ENCODE measurements at regions not wholly inside any gene's neighbourhood (a gene's known extent, or its start where the extent isn't known, plus 50 kb on each side); places are given as distances from the start of the nearest gene placed in this dataset.

DNA sequence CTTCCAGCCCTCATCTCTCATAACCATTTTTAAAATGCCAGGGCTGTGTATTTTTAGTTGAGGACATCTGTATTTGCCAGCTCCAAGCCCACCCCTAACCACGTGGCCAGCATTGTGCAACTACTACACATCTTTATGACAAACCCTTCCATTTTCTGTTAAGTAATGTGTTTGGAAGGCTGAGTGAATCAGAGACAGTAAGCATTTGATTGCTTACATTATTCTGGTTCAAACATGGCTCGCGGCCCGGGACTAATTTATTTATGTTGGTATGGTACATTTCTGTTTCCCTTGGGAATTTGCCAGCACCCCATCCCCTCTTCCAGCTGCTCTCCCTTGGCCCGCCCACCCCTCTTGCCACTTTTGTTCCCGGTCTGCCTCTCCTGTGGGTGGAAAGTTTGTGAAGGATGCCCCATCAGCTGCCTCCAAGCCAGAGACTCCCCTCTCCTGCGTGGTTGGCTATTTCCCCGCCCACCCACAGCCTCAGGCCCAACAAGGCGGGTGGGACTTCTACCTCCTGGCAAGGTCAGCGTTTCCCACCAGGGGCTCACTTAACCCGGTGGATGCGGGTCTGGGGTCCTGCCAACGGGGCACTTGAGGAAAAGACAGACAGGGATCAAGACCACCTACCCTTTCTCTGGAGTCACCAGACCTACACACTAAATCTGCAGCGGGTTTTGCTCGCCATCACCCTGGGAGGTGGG lies 162.2 kb downstream of the HSD17B3 start:
- TF ChIP-seq EZH2 (IDR thresholded peaks at IDR 0.05; ENCODE audit: borderline replicate concordance, low read length) = no peak
- TF ChIP-seq, protein P1, sequence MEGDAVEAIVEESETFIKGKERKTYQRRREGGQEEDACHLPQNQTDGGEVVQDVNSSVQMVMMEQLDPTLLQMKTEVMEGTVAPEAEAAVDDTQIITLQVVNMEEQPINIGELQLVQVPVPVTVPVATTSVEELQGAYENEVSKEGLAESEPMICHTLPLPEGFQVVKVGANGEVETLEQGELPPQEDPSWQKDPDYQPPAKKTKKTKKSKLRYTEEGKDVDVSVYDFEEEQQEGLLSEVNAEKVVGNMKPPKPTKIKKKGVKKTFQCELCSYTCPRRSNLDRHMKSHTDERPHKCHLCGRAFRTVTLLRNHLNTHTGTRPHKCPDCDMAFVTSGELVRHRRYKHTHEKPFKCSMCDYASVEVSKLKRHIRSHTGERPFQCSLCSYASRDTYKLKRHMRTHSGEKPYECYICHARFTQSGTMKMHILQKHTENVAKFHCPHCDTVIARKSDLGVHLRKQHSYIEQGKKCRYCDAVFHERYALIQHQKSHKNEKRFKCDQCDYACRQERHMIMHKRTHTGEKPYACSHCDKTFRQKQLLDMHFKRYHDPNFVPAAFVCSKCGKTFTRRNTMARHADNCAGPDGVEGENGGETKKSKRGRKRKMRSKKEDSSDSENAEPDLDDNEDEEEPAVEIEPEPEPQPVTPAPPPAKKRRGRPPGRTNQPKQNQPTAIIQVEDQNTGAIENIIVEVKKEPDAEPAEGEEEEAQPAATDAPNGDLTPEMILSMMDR (IDR thresholded peaks at IDR 0.05; ENCODE audit: low read length) = no peak
